EL (cell line): ENCODE measurements at regions not wholly inside any gene's neighbourhood (a gene's known extent, or its start where the extent isn't known, plus 50 kb on each side); places are given as distances from the start of the nearest gene placed in this dataset.
"Not testable (repeated sequence)": the region's sequence is repeated elsewhere in the genome, so short reads cannot be mapped to it uniquely, and the experiment has no call there.

Source experiments
- DNase-seq: peaks from one replicate; pipeline ENCODE4 v3.0.0-alpha.2; 2016

- no peak for DNase-seq
Observed at GRCh38 chr5:98328015-98328414, 445.4 kb upstream of the RGMB start.

GRCh38 chr5:98330871-98331270, 442.6 kb upstream of the RGMB start:
- DNase-seq: peak; percentile 28

DNA sequence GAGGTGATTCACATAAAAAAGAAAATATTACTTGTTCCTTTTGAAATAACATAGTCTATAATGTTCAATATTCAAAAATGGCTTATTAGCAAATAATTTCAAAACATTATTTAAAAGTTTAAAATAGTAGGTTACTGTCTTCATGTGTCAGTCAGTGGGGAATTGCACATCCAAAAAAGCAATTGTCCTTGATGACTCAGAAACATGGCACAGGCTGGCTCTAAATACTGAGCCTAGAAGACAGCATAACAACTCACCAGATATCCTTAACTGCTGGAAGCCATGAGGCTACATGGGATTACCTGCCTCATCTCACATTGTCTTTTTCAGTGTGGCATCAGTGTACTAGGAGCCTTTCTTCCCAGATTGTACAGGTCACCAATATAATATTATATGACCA, 439.5 kb upstream of the RGMB start:
- peak; percentile 10 for DNase-seq

GRCh38 chr5:98334946-98335345, 438.5 kb upstream of the RGMB start:
- DNase-seq: no peak

- no peak for DNase-seq
Observed at GRCh38 chr5:98339141-98339848, 434.2 kb upstream of the RGMB start.

- peak; percentile 97 for DNase-seq
Observed at GRCh38 chr5:98341038-98342032, 432.1 kb upstream of the RGMB start.

DNA sequence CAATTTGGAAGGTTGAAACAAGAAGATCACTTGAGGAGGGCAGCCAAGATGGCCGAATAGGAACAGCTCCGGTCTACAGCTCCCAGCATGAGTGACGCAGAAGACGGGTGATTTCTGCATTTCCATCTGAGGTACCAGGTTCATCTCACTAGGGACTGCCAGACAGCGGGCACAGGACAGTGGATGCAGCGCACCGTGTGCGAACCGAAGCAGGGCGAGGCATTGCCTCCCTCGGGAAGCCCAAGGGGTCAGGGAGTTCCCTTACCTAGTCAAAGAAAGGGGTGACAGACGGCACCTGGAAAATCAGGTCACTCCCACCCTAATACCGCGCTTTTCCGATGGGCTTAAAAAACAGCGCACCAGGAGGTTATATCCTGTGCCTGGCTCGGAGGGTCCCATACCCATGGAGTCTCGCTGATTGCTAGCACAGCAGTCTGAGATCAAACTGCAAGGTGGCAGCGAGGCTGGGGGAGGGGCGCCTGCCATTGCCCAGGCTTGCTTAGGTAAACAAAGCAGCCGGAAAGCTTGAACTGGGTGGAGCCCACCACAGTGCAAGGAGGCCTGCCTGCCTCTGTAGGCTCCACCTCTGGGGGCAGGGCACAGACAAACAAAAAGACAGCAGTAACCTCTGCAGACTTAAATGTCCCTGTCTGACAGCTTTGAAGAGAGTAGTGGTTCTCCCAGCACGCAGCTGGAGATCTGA, 430.4 kb upstream of the RGMB start:
- DNase-seq: not testable (repeated sequence)

DNA sequence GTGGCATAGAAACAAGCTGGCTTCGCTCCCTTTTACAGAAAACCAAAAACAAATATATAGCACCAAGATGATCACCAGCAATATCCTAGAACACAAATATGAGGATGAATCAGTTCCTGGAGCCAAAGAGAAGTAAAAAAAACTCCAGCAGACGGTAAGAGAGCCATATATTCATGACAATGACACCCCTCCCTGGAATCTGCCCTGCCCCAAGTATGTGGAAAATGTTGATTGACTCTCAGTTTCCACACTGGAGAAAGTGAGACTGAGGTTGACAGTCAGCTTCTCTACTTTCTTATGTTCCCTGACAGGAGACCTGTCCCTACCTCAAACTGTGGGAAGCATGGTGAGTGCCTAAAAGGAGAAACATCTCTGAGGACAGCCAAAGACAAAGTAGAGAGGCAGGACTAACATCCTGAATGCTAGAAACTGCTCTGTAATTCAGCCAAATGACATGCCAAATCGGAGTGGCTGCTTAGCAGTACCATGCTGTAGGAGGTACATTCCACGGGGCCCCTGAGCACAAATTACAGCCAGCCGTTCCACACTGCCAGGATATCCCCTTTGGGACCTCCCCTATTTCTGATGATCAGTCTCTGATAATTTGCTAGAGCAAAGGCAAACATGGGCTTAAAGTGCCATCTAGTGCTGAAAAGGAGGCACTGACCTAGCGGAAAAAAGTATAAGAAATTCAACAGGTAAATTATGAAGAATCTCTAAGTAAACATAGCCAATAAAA, 424.0 kb upstream of the RGMB start:
- DNase-seq: peak; percentile 93

GRCh38 chr5:98349990-98350365, 423.5 kb upstream of the RGMB start:
- DNase-seq: no peak

DNA sequence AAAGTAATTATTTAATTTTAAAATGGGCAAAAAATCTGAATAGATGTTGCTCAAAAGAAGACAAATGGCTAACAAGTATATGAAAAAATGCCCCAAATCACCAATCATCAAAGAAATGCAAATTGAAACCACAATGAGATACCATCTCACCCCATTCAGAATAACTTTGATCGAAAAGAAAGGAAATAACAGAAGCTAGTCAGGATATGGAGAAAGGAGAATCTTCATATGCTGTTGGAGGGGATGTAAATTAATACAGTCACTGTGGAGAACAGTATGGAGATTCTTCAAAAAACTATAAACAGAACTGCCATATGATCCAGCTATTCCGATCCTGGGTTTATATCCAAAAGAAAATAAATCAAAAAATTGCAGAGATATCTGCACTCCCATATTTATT, 418.5 kb upstream of the RGMB start:
- no peak for DNase-seq

GRCh38 chr5:98360548-98360947, 412.9 kb upstream of the RGMB start:
- no peak for DNase-seq

GRCh38 chr5:98363157-98363556, 410.3 kb upstream of the RGMB start:
- DNase-seq: no peak

DNA sequence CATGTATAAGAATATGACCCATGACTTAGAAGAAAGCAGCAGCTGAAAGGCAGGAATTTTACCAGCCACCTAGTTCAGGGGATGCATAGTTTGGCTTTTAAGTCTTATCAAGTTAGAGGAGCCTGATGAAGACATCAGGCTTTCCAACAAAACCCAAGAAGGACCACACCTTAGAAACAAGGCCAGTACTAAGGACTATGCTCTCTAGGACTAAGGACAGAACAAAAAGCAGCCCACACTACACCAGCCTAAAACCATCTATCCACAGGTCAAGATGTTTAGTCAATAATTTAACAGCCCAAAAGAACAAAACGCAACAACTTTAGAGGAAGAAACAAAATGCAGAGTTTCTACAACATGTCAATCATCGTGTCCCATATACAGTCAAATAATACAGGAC, 408.9 kb upstream of the RGMB start:
- DNase-seq: no peak

GRCh38 chr5:98365126-98365525, 408.3 kb upstream of the RGMB start:
- DNase-seq: no peak

GRCh38 chr5:98368141-98368540, 405.3 kb upstream of the RGMB start:
- DNase-seq: peak; percentile 9

GRCh38 chr5:98372351-98372750, 401.1 kb upstream of the RGMB start:
- DNase-seq: no peak

DNA sequence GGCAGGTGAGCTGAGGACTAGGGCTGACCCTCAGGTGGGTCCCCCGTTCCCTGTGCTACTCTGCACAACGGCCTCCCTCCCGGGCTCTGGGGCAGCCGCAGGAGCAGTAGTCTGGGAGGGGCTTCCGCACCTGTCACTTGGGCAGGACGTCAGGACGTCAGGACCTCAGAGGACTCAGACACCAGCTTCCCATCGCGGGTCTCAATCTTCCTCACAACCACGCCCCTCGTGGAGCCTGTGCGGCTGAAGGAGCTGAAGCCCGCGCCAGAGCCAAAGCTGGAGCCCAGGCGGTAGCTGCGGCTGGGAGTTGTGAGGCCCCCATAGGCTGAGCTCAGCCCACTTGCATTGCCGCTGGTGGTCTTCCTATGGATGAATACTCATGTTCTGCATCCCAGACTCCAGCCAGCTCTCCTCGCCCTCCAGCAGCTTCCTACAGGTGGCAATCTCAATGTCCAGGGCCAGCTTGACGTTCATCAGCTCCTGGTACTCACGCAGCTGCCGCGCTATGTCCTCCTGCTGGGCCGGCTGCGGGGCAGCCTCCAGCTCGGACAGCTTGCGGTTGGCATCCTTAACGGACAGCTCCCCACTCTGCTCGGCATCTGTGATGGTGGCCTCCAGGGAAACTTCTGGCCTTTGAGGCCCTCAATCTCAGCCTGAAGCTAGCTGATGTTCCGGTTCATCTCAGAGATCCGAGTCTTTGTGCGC, 381.4 kb upstream of the RGMB start:
- no peak for DNase-seq

DNA sequence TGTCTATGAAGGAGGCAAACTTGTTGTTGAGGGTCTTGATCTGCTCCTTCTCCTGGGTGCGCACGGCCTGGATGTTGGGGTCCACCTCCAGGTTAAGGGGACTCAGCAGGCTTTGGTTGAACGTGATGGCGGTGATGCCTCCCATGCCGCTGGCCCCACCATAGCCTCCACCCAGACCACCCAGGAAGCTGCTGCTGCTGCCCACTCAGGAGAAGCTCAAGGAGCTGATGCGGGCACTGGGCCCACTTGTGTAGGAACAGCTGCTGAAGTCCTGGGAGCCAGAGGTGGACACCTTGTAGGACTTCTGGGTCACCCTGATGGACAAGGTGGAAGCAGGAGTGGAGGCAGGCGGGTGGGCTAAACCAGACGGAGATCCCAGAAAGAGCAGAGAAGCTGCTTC, 380.3 kb upstream of the RGMB start:
- DNase-seq: not testable (repeated sequence)

DNA sequence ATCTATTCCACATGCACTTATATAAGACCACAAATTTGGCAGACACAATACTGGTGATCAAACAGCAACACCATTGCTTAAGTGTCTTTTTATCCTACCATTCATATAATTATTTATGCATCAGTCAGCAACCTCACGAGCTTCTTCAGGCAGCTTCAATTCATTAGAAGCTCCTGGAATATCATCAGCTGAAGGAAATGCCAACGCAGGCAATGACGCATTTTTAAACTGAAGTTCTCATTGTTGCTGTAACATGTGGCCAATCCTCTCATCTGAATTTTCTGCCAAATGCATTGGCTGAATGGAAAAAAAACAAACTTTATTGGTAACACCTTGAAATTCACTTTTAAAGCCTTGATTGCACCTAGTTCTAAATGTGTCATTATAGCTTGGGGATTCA, 376.4 kb upstream of the RGMB start:
- DNase-seq: peak; percentile 66

DNA sequence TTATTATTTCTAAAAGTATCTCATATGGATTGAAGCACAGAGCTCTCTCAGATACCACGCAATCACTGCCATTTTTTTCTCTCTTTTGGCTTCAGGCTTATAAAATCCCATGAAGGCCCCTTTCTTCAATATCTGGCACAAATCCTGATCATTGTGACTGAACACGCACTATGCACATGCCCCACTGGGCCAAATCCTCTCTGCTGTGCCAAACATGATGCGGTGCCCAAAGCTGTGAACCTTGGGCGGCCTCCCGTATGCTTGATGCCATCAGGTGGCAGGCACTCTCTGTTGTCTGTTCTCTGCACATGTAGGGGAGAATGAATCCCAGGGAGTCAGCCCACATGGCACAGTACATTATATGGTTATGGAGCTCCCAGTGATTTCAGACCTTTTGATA, 375.0 kb upstream of the RGMB start:
- DNase-seq: no peak

- DNase-seq: peak; percentile 28
Observed at GRCh38 chr5:98401656-98402055, 371.8 kb upstream of the RGMB start.

DNA sequence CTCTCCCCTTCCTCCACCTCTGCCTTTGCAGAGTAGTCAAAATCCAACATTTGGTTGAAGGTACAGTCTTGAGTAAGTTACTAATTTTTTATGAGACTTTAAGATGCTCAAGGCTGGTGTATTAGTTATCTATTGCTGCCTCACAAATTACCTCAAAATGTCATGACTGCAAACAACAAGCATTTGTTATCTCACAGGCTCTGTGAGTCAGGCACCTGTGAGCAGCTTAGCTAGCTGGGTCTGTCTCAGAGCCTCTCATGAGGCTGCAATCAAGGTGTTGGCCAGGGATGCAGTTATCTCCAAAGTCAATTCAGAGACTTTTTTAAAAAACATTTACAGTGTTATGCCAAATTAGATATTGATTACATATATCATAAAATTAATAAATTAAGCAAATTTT, 371.3 kb upstream of the RGMB start:
- DNase-seq: peak; percentile 13
